A549 (cell line): ENCODE measurements at regions not wholly inside any gene's neighbourhood (a gene's known extent, or its start where the extent isn't known, plus 50 kb on each side); places are given as distances from the start of the nearest gene placed in this dataset.

Experiments
- CBX2 ChIP-seq: fragments of 200-600 bp; sonication (generic); IDR thresholded peaks from 2 replicates; pipeline ENCODE4 v1.6.1; 2016; ENCODE audit warnings: low read depth, mild to moderate bottlenecking, borderline replicate concordance
- EP300 ChIP-seq, 2 experiments: fragments of >200 bp; sonication (Bioruptor Twin); formaldehyde crosslinking; IDR thresholded peaks; 2 replicates in 1 of 2; 3 replicates in 1 of 2; pipeline ENCODE4 v1.6.1; 2016 to 2017
- KDM5A ChIP-seq: fragments of 200-600 bp; sonication (generic); IDR thresholded peaks from 2 replicates; pipeline ENCODE4 v1.6.1; 2016; ENCODE audit warnings: antibody characterized with exemption, mild to moderate bottlenecking
- MAZ ChIP-seq: fragments of 150-350 bp; IDR thresholded peaks from 2 replicates; pipeline ENCODE4 v1.6.1; 2014; ENCODE audit warnings: antibody characterized with exemption, low read depth, low read length, borderline replicate concordance
- PHF8 ChIP-seq: fragments of 200-600 bp; sonication (generic); IDR thresholded peaks from 2 replicates; pipeline ENCODE4 v1.6.1; 2016; ENCODE audit warnings: low read depth, mild to moderate bottlenecking, antibody characterized with exemption, moderate library complexity, borderline replicate concordance
- POLR2A ChIP-seq: IDR thresholded peaks from 2 replicates; pipeline ENCODE4 v1.6.1; 2012; ENCODE audit warnings: mild to moderate bottlenecking, low read length
- RAD21 ChIP-seq, 2 experiments: fragments of >200 bp in 1 of 2; sonication (Bioruptor Twin) in 1 of 2; formaldehyde crosslinking in 1 of 2; IDR thresholded peaks in 1 of 2; conservative IDR thresholded peaks in 1 of 2; 2 replicates in 1 of 2; 3 replicates in 1 of 2; pipeline ENCODE4 v1.6.1; 2012 to 2018; ENCODE audit warnings: inconsistent platforms in 1 of 2
- SMC3 ChIP-seq: fragments of >200 bp; sonication (Bioruptor Twin); formaldehyde crosslinking; IDR thresholded peaks from 3 replicates; pipeline ENCODE4 v1.6.1; 2018; ENCODE audit warnings: inconsistent platforms
- ZC3H11A ChIP-seq: fragments of 450-650 bp; IDR thresholded peaks from 2 replicates; pipeline ENCODE4 v1.6.1; 2014; ENCODE audit warnings: antibody characterized with exemption, mild to moderate bottlenecking
- TF ChIP-seq, protein P1 (sequence below): fragments of >200 bp; sonication (Bioruptor Twin); formaldehyde crosslinking; IDR thresholded peaks from 3 replicates; pipeline ENCODE4 v1.5.1; 2016
- TF ChIP-seq, protein P2 (sequence below): IDR thresholded peaks from 2 replicates; pipeline ENCODE4 v1.6.1; 2012

DNA sequence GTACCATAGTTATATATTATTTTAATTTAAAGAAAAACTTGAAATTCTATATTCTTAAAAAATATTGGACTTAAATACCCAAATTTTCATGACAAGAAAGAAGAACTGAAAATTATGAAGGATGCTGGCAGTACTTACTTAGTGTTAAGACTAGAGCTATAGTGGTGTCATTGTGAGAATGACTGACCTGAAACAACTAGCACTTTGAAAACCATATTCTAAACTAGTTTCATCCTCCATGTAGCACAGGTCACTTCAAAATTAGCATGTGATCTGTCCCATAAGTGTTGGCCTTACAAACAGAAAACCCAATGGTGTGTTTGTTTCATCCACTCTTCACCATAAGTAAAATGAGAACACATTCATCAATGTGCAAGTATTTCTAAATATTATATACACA is 208.6 kb downstream of the ZIC4 start:
- no peak for TF ChIP-seq RAD21 (conservative IDR thresholded peaks at IDR 0.05 in 1 of 2, IDR thresholded peaks at IDR 0.05 in 1 of 2)
- TF ChIP-seq, protein P1, sequence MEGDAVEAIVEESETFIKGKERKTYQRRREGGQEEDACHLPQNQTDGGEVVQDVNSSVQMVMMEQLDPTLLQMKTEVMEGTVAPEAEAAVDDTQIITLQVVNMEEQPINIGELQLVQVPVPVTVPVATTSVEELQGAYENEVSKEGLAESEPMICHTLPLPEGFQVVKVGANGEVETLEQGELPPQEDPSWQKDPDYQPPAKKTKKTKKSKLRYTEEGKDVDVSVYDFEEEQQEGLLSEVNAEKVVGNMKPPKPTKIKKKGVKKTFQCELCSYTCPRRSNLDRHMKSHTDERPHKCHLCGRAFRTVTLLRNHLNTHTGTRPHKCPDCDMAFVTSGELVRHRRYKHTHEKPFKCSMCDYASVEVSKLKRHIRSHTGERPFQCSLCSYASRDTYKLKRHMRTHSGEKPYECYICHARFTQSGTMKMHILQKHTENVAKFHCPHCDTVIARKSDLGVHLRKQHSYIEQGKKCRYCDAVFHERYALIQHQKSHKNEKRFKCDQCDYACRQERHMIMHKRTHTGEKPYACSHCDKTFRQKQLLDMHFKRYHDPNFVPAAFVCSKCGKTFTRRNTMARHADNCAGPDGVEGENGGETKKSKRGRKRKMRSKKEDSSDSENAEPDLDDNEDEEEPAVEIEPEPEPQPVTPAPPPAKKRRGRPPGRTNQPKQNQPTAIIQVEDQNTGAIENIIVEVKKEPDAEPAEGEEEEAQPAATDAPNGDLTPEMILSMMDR, result no peak
- no peak for TF ChIP-seq EP300 (IDR thresholded peaks at IDR 0.05)
- TF ChIP-seq, protein P2, sequence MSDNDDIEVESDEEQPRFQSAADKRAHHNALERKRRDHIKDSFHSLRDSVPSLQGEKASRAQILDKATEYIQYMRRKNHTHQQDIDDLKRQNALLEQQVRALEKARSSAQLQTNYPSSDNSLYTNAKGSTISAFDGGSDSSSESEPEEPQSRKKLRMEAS, result no peak
- no peak for TF ChIP-seq SMC3
- no peak for TF ChIP-seq ZC3H11A
- TF ChIP-seq MAZ, result no peak
- TF ChIP-seq CBX2, result no peak
- TF ChIP-seq KDM5A, result no peak
- TF ChIP-seq PHF8, result no peak
- TF ChIP-seq POLR2A, result no peak
